H9 (cell line): ENCODE measurements at regions not wholly inside any gene's neighbourhood (a gene's known extent, or its start where the extent isn't known, plus 50 kb on each side); places are given as distances from the start of the nearest gene placed in this dataset.
"Not testable (repeated sequence)": the region's sequence is repeated elsewhere in the genome, so short reads cannot be mapped to it uniquely, and the experiment has no call there.

Experiments used
- DNase-seq: peaks from one replicate; pipeline ENCODE4 v3.0.0-alpha.2; 2017
- H2AFZ ChIP-seq: one replicate; pipeline ENCODE4 v1.6.1; 2013; ENCODE audit warnings: mild to moderate bottlenecking, low read length, control low read depth, moderate library complexity
- H2AK5ac ChIP-seq: 2 replicates; pipeline ENCODE4 v1.6.1; 2013; ENCODE audit warnings: low read length, control low read depth, mixed read lengths; ENCODE audit not compliant: insufficient read length
- H2BK120ac ChIP-seq: one replicate; pipeline ENCODE4 v1.6.1; 2013; ENCODE audit warnings: low read depth, mild to moderate bottlenecking, low read length, control low read depth, inconsistent platforms; ENCODE audit not compliant: poor library complexity, severe bottlenecking
- H2BK12ac ChIP-seq: 2 replicates; pipeline ENCODE4 v1.6.1; 2013; ENCODE audit warnings: low read length, control low read depth, mixed read lengths, low read depth; ENCODE audit not compliant: insufficient read length
- H2BK15ac ChIP-seq: 2 replicates; pipeline ENCODE4 v1.6.1; 2013; ENCODE audit warnings: low read depth, low read length, control low read depth
- H2BK20ac ChIP-seq: one replicate; pipeline ENCODE4 v1.6.1; 2013; ENCODE audit warnings: low read depth, mild to moderate bottlenecking, low read length, control low read depth, inconsistent platforms; ENCODE audit not compliant: poor library complexity, severe bottlenecking
- H2BK5ac ChIP-seq: 2 replicates; pipeline ENCODE4 v1.6.1; 2013; ENCODE audit warnings: low read length, control low read depth, mixed read lengths; ENCODE audit not compliant: insufficient read length
- H3K14ac ChIP-seq: 2 replicates; pipeline ENCODE4 v1.6.1; 2013; ENCODE audit warnings: low read length, control low read depth; ENCODE audit not compliant: insufficient read depth
- H3K18ac ChIP-seq: 2 replicates; pipeline ENCODE4 v1.6.1; 2013; ENCODE audit warnings: low read depth, mild to moderate bottlenecking, mixed read lengths, low read length, control low read depth; ENCODE audit not compliant: insufficient read length
- H3K23ac ChIP-seq: 2 replicates; pipeline ENCODE4 v1.6.1; 2013; ENCODE audit warnings: low read length, control low read depth, mixed read lengths, low read depth; ENCODE audit not compliant: insufficient read length
- H3K23me2 ChIP-seq: 2 replicates; pipeline ENCODE4 v1.6.1; 2013; ENCODE audit warnings: low read depth, mild to moderate bottlenecking, mixed read lengths, low read length, control low read depth; ENCODE audit not compliant: insufficient read length, poor library complexity, severe bottlenecking
- H3K27ac ChIP-seq: 2 replicates; pipeline ENCODE4 v1.5.1; 2013; ENCODE audit warnings: low read length, control low read depth, mixed read lengths, low read depth; ENCODE audit not compliant: insufficient read length
- H3K27me3 ChIP-seq: 2 replicates; pipeline ENCODE4 v1.6.1; 2013; ENCODE audit warnings: low read length, control low read depth, inconsistent platforms; ENCODE audit not compliant: insufficient read depth
- H3K4ac ChIP-seq: 2 replicates; pipeline ENCODE4 v1.6.1; 2013; ENCODE audit warnings: low read depth, mild to moderate bottlenecking, control low read depth, inconsistent platforms, low read length, moderate library complexity
- H3K4me1 ChIP-seq: 2 replicates; pipeline ENCODE4 v1.6.1; 2013; ENCODE audit warnings: low read length, control low read depth, inconsistent platforms; ENCODE audit not compliant: insufficient read depth
- H3K4me2 ChIP-seq: 2 replicates; pipeline ENCODE4 v1.6.1; 2013; ENCODE audit warnings: low read length, control low read depth, mixed read lengths; ENCODE audit not compliant: insufficient read length, insufficient read depth
- H3K56ac ChIP-seq: 2 replicates; pipeline ENCODE4 v1.6.1; 2013; ENCODE audit warnings: low read depth, mild to moderate bottlenecking, mixed read lengths, low read length, control low read depth; ENCODE audit not compliant: insufficient read length
- H3K79me1 ChIP-seq: 2 replicates; pipeline ENCODE4 v1.6.1; 2013; ENCODE audit warnings: low read depth, mild to moderate bottlenecking, moderate library complexity, low read length, control low read depth, inconsistent platforms; ENCODE audit not compliant: insufficient read depth, poor library complexity, severe bottlenecking
- H3K79me2 ChIP-seq: 2 replicates; pipeline ENCODE4 v1.6.1; 2013; ENCODE audit warnings: low read length, control low read depth, inconsistent platforms; ENCODE audit not compliant: insufficient read depth
- H3K9ac ChIP-seq: 2 replicates; pipeline ENCODE4 v1.6.1; 2013; ENCODE audit warnings: low read length, control low read depth, mixed read lengths; ENCODE audit not compliant: insufficient read length; ENCODE audit errors: extremely low read depth
- H3K9me3 ChIP-seq: one replicate; pipeline ENCODE4 v1.6.1; 2013; ENCODE audit warnings: low read depth, low read length, inconsistent platforms; ENCODE audit not compliant: control insufficient read depth
- H3T11ph ChIP-seq: one replicate; pipeline ENCODE4 v1.6.1; 2013; ENCODE audit warnings: mild to moderate bottlenecking, low read length, control low read depth, inconsistent platforms
- H4K20me1 ChIP-seq: one replicate; pipeline ENCODE4 v1.6.1; 2013; ENCODE audit not compliant: control insufficient read depth, insufficient read length, insufficient read depth
- H4K5ac ChIP-seq: 2 replicates; pipeline ENCODE4 v1.6.1; 2013; ENCODE audit warnings: low read depth, mild to moderate bottlenecking, mixed read lengths, low read length, control low read depth; ENCODE audit not compliant: insufficient read length
- H4K8ac ChIP-seq: replicated peaks from 2 replicates; pipeline ENCODE4 v1.6.1; 2013; ENCODE audit warnings: low read length, control low read depth, mixed read lengths, low read depth; ENCODE audit not compliant: insufficient read length
- H4K91ac ChIP-seq: 2 replicates; pipeline ENCODE4 v1.6.1; 2013; ENCODE audit warnings: low read depth, mild to moderate bottlenecking, moderate library complexity, mixed read lengths, low read length, control low read depth; ENCODE audit not compliant: insufficient read length
- H3K27ac Mint-ChIP-seq, 3 experiments: 2 replicates in 2 of 3; 3 replicates in 1 of 3; pipeline ENCODE4 v1.8.0; 2020 to 2021; ENCODE audit warnings: mixed read lengths in 3 of 3, mild to moderate bottlenecking in 1 of 3, moderate library complexity in 1 of 3
- H3K27me3 Mint-ChIP-seq: 2 replicates; pipeline ENCODE4 v1.8.0; 2021; ENCODE audit warnings: low read depth, mild to moderate bottlenecking, moderate library complexity, mixed read lengths
- H3K36me3 Mint-ChIP-seq, 3 experiments: 2 replicates in 2 of 3; 3 replicates in 1 of 3; pipeline ENCODE4 v1.8.0; 2020 to 2021; ENCODE audit warnings: low read depth in 3 of 3, mixed read lengths in 3 of 3; ENCODE audit not compliant: insufficient read depth in 1 of 3
- H3K4me1 Mint-ChIP-seq, 2 experiments: 2 replicates each; pipeline ENCODE4 v1.8.0; 2020; ENCODE audit warnings: mixed read lengths in 2 of 2
- H3K4me3 Mint-ChIP-seq, 2 experiments: 2 replicates in 1 of 2; 3 replicates in 1 of 2; pipeline ENCODE4 v1.8.0; 2020 to 2021; ENCODE audit warnings: mild to moderate bottlenecking in 2 of 2, mixed read lengths in 2 of 2, moderate library complexity in 1 of 2
- H3K9me3 Mint-ChIP-seq, 2 experiments: 2 replicates in 1 of 2; 3 replicates in 1 of 2; pipeline ENCODE4 v1.8.0; 2020; ENCODE audit warnings: mild to moderate bottlenecking in 2 of 2, mixed read lengths in 2 of 2, moderate library complexity in 1 of 2
- WGBS: extraction: QIAGEN DNeasy Blood & Tissue Kit; methylation state at CpG from one replicate; pipeline ENCODE4 v1.1.7; 2013; ENCODE audit warnings: missing lambda C conversion rate, low lambda C conversion rate, mixed read lengths; ENCODE audit not compliant: insufficient read length; ENCODE audit errors: extremely low coverage; 5-methylcytosine and 5-hydroxymethylcytosine counted together

- not testable (repeated sequence) for H4K8ac ChIP-seq, H3K79me1 ChIP-seq, DNase-seq, H3K27ac Mint-ChIP-seq, H4K91ac ChIP-seq, H3T11ph ChIP-seq, H3K4me1 Mint-ChIP-seq, H2AK5ac ChIP-seq, H3K79me2 ChIP-seq, H2BK5ac ChIP-seq, H3K27ac ChIP-seq, H3K4ac ChIP-seq, H2AFZ ChIP-seq, H3K14ac ChIP-seq, H3K23me2 ChIP-seq, H3K56ac ChIP-seq, H3K9ac ChIP-seq, H3K4me2 ChIP-seq, H3K18ac ChIP-seq, H3K27me3 ChIP-seq, H3K4me3 Mint-ChIP-seq, H3K4me1 ChIP-seq, H2BK12ac ChIP-seq, H3K27me3 Mint-ChIP-seq, H2BK120ac ChIP-seq, H2BK15ac ChIP-seq, H4K20me1 ChIP-seq, H4K5ac ChIP-seq, H2BK20ac ChIP-seq, H3K23ac ChIP-seq
- peaks cover 75% of the 10 kb centered on the region for H3K9me3 ChIP-seq
- Mint-ChIP-seq H3K9me3 (peaks cover 96 to 98% of the 10 kb centered on the region in 2 experiments), H3K36me3 (peaks cover 0 to 18% (median 8%) of the 10 kb centered on the region in 3 experiments; a peak in 5 of 7 replicates)
These were observed 576.0 kb downstream of the GOLGA6L6 start for GRCh38 chr15:19965574-19965973.

GRCh38 chr15:19964480-19964879, 577.1 kb downstream of the GOLGA6L6 start:
- H3K27me3 Mint-ChIP-seq, H3K27ac ChIP-seq, H3K79me1 ChIP-seq, H3K79me2 ChIP-seq, H3K56ac ChIP-seq, H3K4me3 Mint-ChIP-seq, H3K18ac ChIP-seq, H3K27me3 ChIP-seq, H4K5ac ChIP-seq, H3K27ac Mint-ChIP-seq, H2AFZ ChIP-seq, H2BK20ac ChIP-seq, H3T11ph ChIP-seq, H3K4me1 Mint-ChIP-seq, H3K4me1 ChIP-seq, H3K4ac ChIP-seq, H3K9ac ChIP-seq, H3K14ac ChIP-seq, H4K8ac ChIP-seq, H2BK12ac ChIP-seq, H4K91ac ChIP-seq, H3K4me2 ChIP-seq, H3K23me2 ChIP-seq, H3K23ac ChIP-seq, H2BK120ac ChIP-seq, H2AK5ac ChIP-seq, H2BK5ac ChIP-seq, DNase-seq, H2BK15ac ChIP-seq, H4K20me1 ChIP-seq: not testable (repeated sequence)
- peaks cover 75% of the 10 kb centered on the region for H3K9me3 ChIP-seq
- H3K9me3 Mint-ChIP-seq, result peaks cover 96 to 98% of the 10 kb centered on the region in 2 experiments
- peaks cover 6 to 24% (median 13%) of the 10 kb centered on the region in 3 experiments for H3K36me3 Mint-ChIP-seq
- no CpG with 5 or more reads among the region's 1 CpG for WGBS
